Right lobe of liver (tissue), 6 donors: ENCODE measurements at regions not wholly inside any gene's neighbourhood (a gene's known extent, or its start where the extent isn't known, plus 50 kb on each side); places are given as distances from the start of the nearest gene placed in this dataset.

ENCODE experiments used
- ATAC-seq, 4 donors: fragments of 200-7000 bp; cut with Tn5 transposase; one replicate each; pipeline ENCODE4 v1.9.1; 2020; ENCODE audit warnings: mild to moderate bottlenecking in 4 of 4, moderate library complexity in 4 of 4
- DNase-seq, 3 donors: peaks; one replicate each; pipeline ENCODE4 v3.0.0-alpha.2; 2020
- H3K27ac ChIP-seq, 3 donors: fragments of 200-600 bp; one replicate each; pipeline ENCODE4 v1.8.0; 2022
- H3K27me3 ChIP-seq, 2 donors: fragments of 200-600 bp; one replicate each; pipeline ENCODE4 v1.8.0; 2022
- H3K36me3 ChIP-seq, 4 donors: fragments of 200-600 bp; sonication (generic) in 1 of 4; one replicate each; pipeline versions ENCODE4 v1.5.1 to v1.8.0; 2017 to 2022; ENCODE audit warnings: control low read depth in 1 of 4
- H3K4me1 ChIP-seq, 4 donors: fragments of 200-600 bp; sonication (generic) in 1 of 4; one replicate each; pipeline versions ENCODE4 v1.5.1 to v1.8.0; 2017 to 2022; ENCODE audit warnings: control low read depth in 1 of 4
- H3K4me3 ChIP-seq, 3 donors: fragments of 200-600 bp; one replicate each; pipeline ENCODE4 v1.8.0; 2022
- H3K9me3 ChIP-seq, 4 donors: fragments of 200-600 bp; sonication (generic) in 1 of 4; one replicate each; pipeline versions ENCODE4 v1.5.1 to v1.8.0; 2017 to 2022; ENCODE audit warnings: control low read depth in 1 of 4
- CTCF ChIP-seq, 4 donors: fragments of 200-600 bp in 3 of 4; fragments of 450-650 bp in 1 of 4; IDR thresholded peaks; one replicate each; pipeline versions ENCODE4 v1.5.1 to v1.8.0; 2016 to 2022; ENCODE audit warnings: antibody characterized with exemption in 4 of 4, mild to moderate bottlenecking in 2 of 4
- POLR2A ChIP-seq: fragments of 450-650 bp; IDR thresholded peaks from one replicate; pipeline ENCODE4 v1.6.1; 2017; ENCODE audit warnings: antibody characterized with exemption, mild to moderate bottlenecking
- WGBS: methylation state at CpG from one replicate; pipeline ENCODE4 v1.1.6; 2018; ENCODE audit warnings: low coverage, low lambda C conversion rate; ENCODE audit not compliant: insufficient coverage; ENCODE audit errors: missing lambda C conversion rate; 5-methylcytosine and 5-hydroxymethylcytosine counted together
- intact Hi-C, 2 donors: fragments of 100-400 bp; cut with DNase I; formaldehyde crosslinking; loops; one replicate each; pipeline versions ENCODE4 v1.11.2 to v1.14.1; 2022
- donor health status: DM: no; HTN: yes; CAD: no.
- donor health status: DM: no; HTN: no; CAD: no.
- donor health status: DM: no; HTN: no; CAD: no.
- donor health status: DM: no; HTN: yes; CAD: no.
- donor health status: DM: no; HTN: yes; CAD: no.

DNA sequence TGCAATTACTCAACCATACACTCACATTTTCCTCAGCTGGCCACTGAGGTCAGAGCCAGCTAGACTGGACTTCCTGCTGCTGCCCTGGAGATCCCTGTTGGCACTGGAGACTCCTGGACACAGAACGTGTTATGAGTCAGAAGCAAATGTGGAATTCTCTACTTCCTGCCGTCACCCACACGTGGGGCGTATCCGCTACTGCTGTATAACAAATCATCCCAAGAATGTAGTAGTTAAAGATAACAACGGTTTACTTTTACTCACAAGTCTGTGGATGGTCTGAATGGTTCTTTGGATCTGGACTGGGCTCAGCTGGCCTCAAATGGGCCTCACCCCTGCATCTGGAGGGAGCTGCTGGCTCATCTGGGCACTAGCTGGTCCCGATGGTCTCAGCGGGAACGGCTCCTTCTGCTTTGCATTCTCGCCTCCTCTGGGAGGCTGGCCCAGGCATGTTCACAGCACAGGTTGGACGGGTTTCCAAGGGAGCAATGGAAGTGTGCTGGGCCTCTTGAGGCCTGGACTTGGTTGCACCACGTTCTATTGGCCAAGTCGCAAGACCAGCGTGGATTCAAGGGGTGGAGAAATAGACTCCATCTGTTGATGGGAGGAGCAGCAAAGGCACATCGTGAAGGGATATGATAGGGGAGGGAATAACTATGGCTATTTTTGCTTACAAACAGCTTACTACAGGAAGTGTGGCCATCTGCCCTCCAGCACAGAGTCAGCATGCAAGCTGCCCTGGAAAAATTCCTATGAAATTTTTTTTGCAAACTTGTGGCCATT, 118.5 kb downstream of the SNX5 start:
- no peak for DNase-seq
- no peak overlapping the region for H3K4me3 ChIP-seq
- H3K36me3 ChIP-seq, result no peaks in the 10 kb centered on the region
- TF ChIP-seq CTCF (IDR thresholded peaks at IDR 0.05) (no peak), POLR2A (no peak)
- intact Hi-C loops, result no loop called here
- no peaks in the 10 kb centered on the region for H3K4me1 ChIP-seq
- peak overlapping the region in 2 of 3 donors; percentile 11 for H3K27ac ChIP-seq
- peak; percentile 29 to 56 (median 37) for ATAC-seq
- WGBS, result 57% methylated on average over 9 of the region's 15 CpGs
- H3K27me3 ChIP-seq, result no peaks in the 10 kb centered on the region
- H3K9me3 ChIP-seq, result no peaks in the 10 kb centered on the region

GRCh38 chr20:17849138-17849900, 119.3 kb downstream of the SNX5 start:
- Histone ChIP-seq H3K36me3 (no peaks in the 10 kb centered on the region), H3K9me3 (no peaks in the 10 kb centered on the region), H3K27me3 (no peaks in the 10 kb centered on the region), H3K4me1 (no peaks in the 10 kb centered on the region), H3K27ac (no peak overlapping the region), H3K4me3 (no peak overlapping the region)
- DNase-seq, result no peak
- intact Hi-C loops, result no loop called here
- no CpG with 5 or more reads among the region's 6 CpGs for WGBS
- no peak for TF ChIP-seq CTCF (IDR thresholded peaks at IDR 0.05)
- no peak for TF ChIP-seq POLR2A
- no peak for ATAC-seq

DNA sequence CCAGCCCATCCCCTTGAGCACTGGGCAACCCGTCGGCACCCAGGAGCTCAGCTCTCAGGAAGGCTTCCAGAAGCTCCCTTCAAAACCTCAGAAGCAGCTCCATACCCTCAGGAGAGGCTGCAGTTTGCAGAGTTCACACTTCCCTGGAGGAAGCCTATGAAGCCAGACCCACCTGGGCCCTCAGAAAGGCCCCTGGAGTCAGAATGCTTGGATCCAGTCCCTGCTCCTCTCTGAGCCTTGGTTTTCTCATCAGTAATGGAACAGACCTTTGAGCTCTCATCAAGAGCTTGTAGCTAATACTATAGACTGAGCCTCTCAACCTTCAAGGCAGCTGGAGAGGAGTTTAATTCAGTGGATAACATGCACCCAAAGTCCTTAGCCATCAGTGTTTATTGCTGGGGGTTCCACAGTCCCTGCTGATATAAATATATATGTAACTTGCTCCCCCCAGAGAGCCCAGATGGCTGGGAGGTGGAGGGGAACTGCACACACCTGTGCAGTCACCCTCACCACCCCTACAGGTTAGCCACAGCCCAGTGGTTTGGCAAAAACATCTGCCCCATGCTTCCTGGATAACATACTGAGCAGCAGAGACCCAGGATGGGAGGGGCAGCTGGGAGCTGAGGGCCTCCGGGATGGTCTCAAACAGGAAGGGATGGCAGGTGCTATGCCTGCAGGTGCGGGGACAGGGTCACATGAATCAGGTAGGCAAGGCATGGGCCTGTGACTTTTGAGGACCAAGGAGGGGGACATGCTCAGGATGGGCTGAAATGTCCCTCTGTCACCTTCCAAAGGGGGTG, 120.1 kb downstream of the SNX5 start:
- no peak overlapping the region for H3K4me3 ChIP-seq
- H3K27ac ChIP-seq, result no peak overlapping the region
- DNase-seq (no peak), ATAC-seq (no peak)
- no peaks in the 10 kb centered on the region for H3K4me1 ChIP-seq
- H3K27me3 ChIP-seq, result no peaks in the 10 kb centered on the region
- intact Hi-C loops, result no loop called here
- no peaks in the 10 kb centered on the region for H3K36me3 ChIP-seq
- 80% methylated on average over 1 of the region's 4 CpGs for WGBS
- no peaks in the 10 kb centered on the region for H3K9me3 ChIP-seq
- TF ChIP-seq POLR2A, result no peak
- TF ChIP-seq CTCF (IDR thresholded peaks at IDR 0.05), result no peak

- H3K9me3 ChIP-seq, result no peaks in the 10 kb centered on the region
- H3K27ac ChIP-seq, result no peak overlapping the region
- ATAC-seq, result peak; percentile 57 to 74 (median 64)
- 67% methylated on average over 8 of the region's 10 CpGs for WGBS
- H3K36me3 ChIP-seq, result no peaks in the 10 kb centered on the region
- intact Hi-C loops, result no loop called here
- no peak for DNase-seq
- no peak for TF ChIP-seq POLR2A
- TF ChIP-seq CTCF (IDR thresholded peaks at IDR 0.05), result no peak
- H3K4me3 ChIP-seq, result no peak overlapping the region
- H3K4me1 ChIP-seq, result no peaks in the 10 kb centered on the region
- H3K27me3 ChIP-seq, result no peaks in the 10 kb centered on the region
Observed at GRCh38 chr20:17845701-17846475, 122.7 kb downstream of the SNX5 start.
